OCI-LY7 (cell line): ENCODE measurements at regions not wholly inside any gene's neighbourhood (a gene's known extent, or its start where the extent isn't known, plus 50 kb on each side); places are given as distances from the start of the nearest gene placed in this dataset.

Source experiments
- CTCF ChIP-seq: fragments of 200-600 bp; sonication (generic); conservative IDR thresholded peaks from 2 replicates; pipeline ENCODE4 v1.5.1; 2014; ENCODE audit warnings: mild to moderate bottlenecking, antibody characterized with exemption, low read length, moderate library complexity, mixed read lengths
- EZH2phosphoT487 ChIP-seq: fragments of 200-600 bp; sonication (generic); IDR thresholded peaks from 2 replicates; pipeline ENCODE4 v1.6.1; 2018; ENCODE audit warnings: low read depth, borderline replicate concordance, mild to moderate bottlenecking, mixed run types, antibody characterized with exemption, low read length, moderate library complexity, mixed read lengths

- TF ChIP-seq CTCF (no peak), EZH2phosphoT487 (no peak)
These were observed 88.7 kb downstream of the PLXNA1 start for GRCh38 chr3:127071597-127072001.
